Choroid plexus epithelial cell (primary cell): ENCODE measurements at regions not wholly inside any gene's neighbourhood (a gene's known extent, or its start where the extent isn't known, plus 50 kb on each side); places are given as distances from the start of the nearest gene placed in this dataset.

Source experiments
- DNase-seq: peaks from one replicate; pipeline ENCODE4 v3.0.0-alpha.2; 2010; ENCODE audit warnings: low read depth
- H3K4me3 ChIP-seq: 2 replicates; pipeline ENCODE4 v1.5.1; 2011; ENCODE audit warnings: low read depth, mild to moderate bottlenecking, control low read depth, low read length, moderate library complexity
- CTCF ChIP-seq: conservative IDR thresholded peaks from 2 replicates; pipeline ENCODE4 v1.5.1; 2011; ENCODE audit warnings: low read depth, mild to moderate bottlenecking, control low read depth, inconsistent platforms, low read length, moderate library complexity

DNA sequence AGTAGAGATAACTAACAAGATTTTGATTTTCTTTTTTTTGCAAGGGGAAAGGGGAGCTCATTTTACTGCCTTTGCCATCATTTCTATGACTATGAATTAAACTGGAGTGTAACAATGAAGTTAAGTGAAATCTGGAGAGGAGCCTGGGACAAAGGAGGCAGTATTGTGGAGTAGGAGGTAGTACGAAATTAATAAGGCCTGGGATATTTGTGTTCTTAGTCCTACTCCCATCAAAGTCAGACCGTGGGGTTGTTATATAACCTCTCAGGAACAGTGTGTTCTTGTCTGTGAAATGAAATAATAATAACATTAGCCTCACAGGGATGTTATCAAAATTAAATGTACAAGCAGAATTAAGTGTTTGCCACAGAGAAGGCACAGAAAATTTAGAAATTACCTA, 204.3 kb upstream of the EMCN start:
- no peak overlapping the region for H3K4me3 ChIP-seq
- no peak for DNase-seq
- no peak for TF ChIP-seq CTCF

GRCh38 chr4:100721490-100721889, 203.7 kb upstream of the EMCN start:
- no peak for TF ChIP-seq CTCF
- H3K4me3 ChIP-seq = no peak overlapping the region
- DNase-seq = no peak

- H3K4me3 ChIP-seq = no peak overlapping the region
- no peak for DNase-seq
- TF ChIP-seq CTCF = no peak
Measured at GRCh38 chr4:100721077-100721476, 203.3 kb upstream of the EMCN start.

GRCh38 chr4:100716416-100716815, 198.6 kb upstream of the EMCN start:
- H3K4me3 ChIP-seq = no peak overlapping the region
- TF ChIP-seq CTCF = no peak

GRCh38 chr4:100708776-100709175, 191.0 kb upstream of the EMCN start:
- no peak for TF ChIP-seq CTCF
- no peak overlapping the region for H3K4me3 ChIP-seq
- DNase-seq = no peak

More at GRCh38 chr4:100716416-100716815, 198.6 kb upstream of the EMCN start:
- DNase-seq = no peak

- H3K4me3 ChIP-seq = no peak overlapping the region
- no peak for TF ChIP-seq CTCF
- DNase-seq = peak; percentile 23
Measured at GRCh38 chr4:100707786-100708185, 190.0 kb upstream of the EMCN start.

DNA sequence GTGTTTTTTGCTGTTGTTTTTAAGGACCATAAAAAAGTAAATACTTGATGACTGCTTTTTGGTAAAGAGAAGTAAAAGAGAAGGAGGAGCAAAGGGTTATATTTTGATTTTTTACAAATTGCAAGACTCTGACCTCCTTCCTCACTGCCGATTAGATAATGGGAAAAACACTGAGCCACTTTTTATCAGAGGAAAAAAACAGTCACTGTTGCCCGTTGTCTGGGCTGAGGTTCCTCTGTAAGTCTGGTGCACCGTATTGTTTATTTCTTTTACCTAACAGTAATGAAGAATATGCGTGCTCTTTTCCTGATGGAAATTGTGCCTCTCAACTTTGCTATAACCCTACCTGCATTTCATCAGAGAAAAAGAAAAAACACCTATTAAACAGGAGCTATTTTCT, 178.7 kb upstream of the EMCN start:
- no peak for TF ChIP-seq CTCF
- no peak for DNase-seq
- H3K4me3 ChIP-seq = no peak overlapping the region
